Activated CD8-positive, alpha-beta memory T cell treated with anti-CD3 and anti-CD28 coated beads, Interleukin-2, amount 10 ng/mL, durations not matched to agents 7 days and 5 days (primary cell): ENCODE measurements at regions not wholly inside any gene's neighbourhood (a gene's known extent, or its start where the extent isn't known, plus 50 kb on each side); places are given as distances from the start of the nearest gene placed in this dataset.
"Not testable (repeated sequence)": the region's sequence is repeated elsewhere in the genome, so short reads cannot be mapped to it uniquely, and the experiment has no call there.

Source experiments
- ATAC-seq: fragments of 150-1000 bp; cut with Tn5 transposase; one replicate; pipeline ENCODE4 v1.10.0; 2021; ENCODE audit warnings: moderate library complexity
- CTCF ChIA-PET: fragments of 350-600 bp; sonication (Branson Sonifier 250); formaldehyde crosslinking; loops from one replicate; lab custom pipeline; 2021; ENCODE audit warnings: antibody characterized with exemption; lab: Charles Lee
- DNase-seq: peaks from one replicate; pipeline ENCODE4 v3.0.0-alpha.2; 2020
- H3K27ac Mint-ChIP-seq: one replicate; pipeline ENCODE4 v1.8.0; 2021; ENCODE audit warnings: mild to moderate bottlenecking, mixed read lengths
- H3K27me3 Mint-ChIP-seq: one replicate; pipeline ENCODE4 v1.8.0; 2021; ENCODE audit warnings: mixed read lengths
- H3K36me3 Mint-ChIP-seq: one replicate; pipeline ENCODE4 v1.8.0; 2021; ENCODE audit warnings: mild to moderate bottlenecking, mixed read lengths
- H3K4me1 Mint-ChIP-seq: one replicate; pipeline ENCODE4 v1.8.0; 2021; ENCODE audit warnings: mixed read lengths
- H3K4me3 Mint-ChIP-seq: one replicate; pipeline ENCODE4 v1.8.0; 2021; ENCODE audit warnings: mild to moderate bottlenecking, moderate library complexity, mixed read lengths
- H3K9me3 Mint-ChIP-seq: one replicate; pipeline ENCODE4 v1.8.0; 2022; ENCODE audit warnings: low read depth, mixed read lengths

DNA sequence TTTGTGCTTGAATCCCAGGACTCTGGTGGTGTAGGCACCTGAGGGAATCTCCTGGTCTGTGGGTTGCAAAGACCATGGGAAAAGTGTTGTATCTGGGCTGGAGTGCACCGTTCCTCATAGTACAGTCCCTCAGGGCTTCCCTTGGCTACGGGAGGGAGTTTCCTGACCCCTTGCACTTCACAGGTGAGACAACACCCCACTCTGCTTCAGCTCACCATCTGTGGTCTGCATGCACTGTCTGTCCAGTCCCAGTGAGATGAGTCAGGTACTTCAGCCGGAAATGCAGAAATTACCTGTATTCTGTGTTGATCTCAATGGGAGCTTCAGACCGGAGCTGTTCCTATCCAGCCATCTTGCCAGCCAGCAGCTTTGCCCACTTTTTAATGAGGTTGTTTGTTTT lies 353.0 kb upstream of the IRS4 start:
- peaks cover 2% of the 10 kb centered on the region for H3K9me3 Mint-ChIP-seq
- H3K27ac Mint-ChIP-seq, result no peak overlapping the region
- no peak overlapping the region for H3K4me3 Mint-ChIP-seq
- DNase-seq (no peak), ATAC-seq (no peak)
- CTCF ChIA-PET, result no interaction called here
- no peaks in the 10 kb centered on the region for H3K27me3 Mint-ChIP-seq
- no peaks in the 10 kb centered on the region for H3K4me1 Mint-ChIP-seq
- H3K36me3 Mint-ChIP-seq, result no peaks in the 10 kb centered on the region

DNA sequence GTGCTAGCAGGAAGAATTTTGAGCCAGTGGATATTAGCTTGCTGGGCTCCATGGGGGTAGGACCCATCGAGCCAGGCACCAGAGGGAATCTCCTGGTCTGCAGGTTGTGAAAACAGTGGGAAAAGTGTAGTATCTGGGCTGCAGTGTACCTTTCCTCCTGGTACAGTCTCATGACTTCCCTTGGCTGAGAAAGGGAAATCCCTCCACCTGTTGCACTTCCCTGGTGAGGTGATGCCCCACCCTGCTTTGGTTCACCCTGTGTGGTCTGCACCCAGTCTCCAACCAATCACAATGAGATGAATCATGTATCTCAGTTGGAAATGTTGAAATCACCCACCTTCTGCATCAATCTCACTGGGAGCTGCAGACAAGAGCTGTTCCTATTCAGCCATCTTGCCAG lies 341.4 kb upstream of the IRS4 start:
- Mint-ChIP-seq H3K4me1 (no peaks in the 10 kb centered on the region), H3K9me3 (no peaks in the 10 kb centered on the region), H3K4me3 (no peak overlapping the region), H3K36me3 (no peaks in the 10 kb centered on the region), H3K27ac (no peak overlapping the region), H3K27me3 (no peaks in the 10 kb centered on the region)
- no peak for DNase-seq
- ATAC-seq, result no peak
- CTCF ChIA-PET, result no interaction called here

DNA sequence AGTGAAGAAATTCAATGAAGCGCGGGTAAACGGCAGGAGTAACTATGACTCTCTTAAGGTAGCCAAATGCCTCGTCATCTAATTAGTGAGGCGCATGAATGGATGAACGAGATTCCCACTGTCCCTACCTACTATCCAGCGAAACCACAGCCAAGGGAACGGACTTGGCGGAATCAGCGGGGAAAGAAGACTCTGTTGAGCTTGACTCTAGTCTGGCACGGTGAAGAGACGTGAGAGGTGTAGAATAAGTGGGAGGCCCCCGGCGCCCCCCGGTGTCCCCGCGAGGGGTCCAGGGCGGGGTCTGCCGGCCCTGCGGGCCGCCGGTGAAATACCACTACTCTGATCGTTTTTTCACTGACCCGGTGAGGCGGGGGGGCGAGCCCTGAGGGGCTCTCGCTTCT lies 317.8 kb upstream of the IRS4 start:
- not testable (repeated sequence) for H3K27me3 Mint-ChIP-seq, ATAC-seq

DNA sequence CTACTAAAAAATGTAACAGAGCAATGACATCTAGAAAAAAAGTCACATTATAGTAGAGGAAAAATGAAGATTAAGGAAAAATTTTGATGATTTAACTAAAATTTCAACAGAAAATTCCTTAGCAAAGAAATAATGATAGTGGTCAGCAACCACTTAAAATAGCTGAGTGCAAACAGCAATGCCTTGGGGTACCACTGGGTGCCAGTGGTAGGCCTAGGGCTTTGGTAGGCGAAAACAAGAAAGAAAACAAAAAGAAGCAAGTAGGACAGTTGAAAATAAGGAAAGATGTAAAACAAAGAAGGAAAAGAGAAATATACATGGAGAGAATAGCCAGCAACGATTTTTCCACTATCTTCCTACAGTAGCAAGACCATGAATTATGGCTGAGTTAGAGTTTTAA lies 313.5 kb upstream of the IRS4 start:
- no peak overlapping the region for H3K4me3 Mint-ChIP-seq
- no peak for DNase-seq
- H3K4me1 Mint-ChIP-seq, result no peaks in the 10 kb centered on the region
- H3K27ac Mint-ChIP-seq, result no peak overlapping the region
- H3K27me3 Mint-ChIP-seq, result no peaks in the 10 kb centered on the region
- no peak for ATAC-seq
- H3K9me3 Mint-ChIP-seq, result peaks cover 2% of the 10 kb centered on the region
- CTCF ChIA-PET, result no interaction called here
- no peaks in the 10 kb centered on the region for H3K36me3 Mint-ChIP-seq

More for the DNA sequence above, 317.8 kb upstream of the IRS4 start:
- H3K4me3 Mint-ChIP-seq, CTCF ChIA-PET, H3K27ac Mint-ChIP-seq, H3K9me3 Mint-ChIP-seq, H3K36me3 Mint-ChIP-seq, H3K4me1 Mint-ChIP-seq: not testable (repeated sequence)
- DNase-seq, result peak; percentile 43

DNA sequence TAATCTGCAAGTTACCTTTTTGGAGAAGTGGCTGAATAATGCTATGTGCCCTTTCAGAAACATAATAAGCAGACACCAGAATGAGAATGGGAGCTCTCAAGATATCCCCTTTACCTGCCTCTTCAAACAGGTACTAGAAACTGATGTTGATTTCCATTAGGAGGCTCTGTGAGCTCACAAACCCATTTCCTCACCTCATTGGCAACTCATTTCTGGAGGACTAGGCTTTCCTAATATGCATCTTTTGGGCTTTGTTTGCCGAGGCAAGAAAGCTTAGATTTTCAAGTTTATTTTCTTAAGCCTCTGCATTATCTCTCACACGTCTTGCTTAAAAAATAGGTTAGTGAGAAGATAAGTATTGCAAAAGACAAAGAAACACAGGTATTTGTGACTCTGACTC lies 313.1 kb upstream of the IRS4 start:
- no peaks in the 10 kb centered on the region for H3K27me3 Mint-ChIP-seq
- H3K36me3 Mint-ChIP-seq, result no peaks in the 10 kb centered on the region
- ATAC-seq, result no peak

DNA sequence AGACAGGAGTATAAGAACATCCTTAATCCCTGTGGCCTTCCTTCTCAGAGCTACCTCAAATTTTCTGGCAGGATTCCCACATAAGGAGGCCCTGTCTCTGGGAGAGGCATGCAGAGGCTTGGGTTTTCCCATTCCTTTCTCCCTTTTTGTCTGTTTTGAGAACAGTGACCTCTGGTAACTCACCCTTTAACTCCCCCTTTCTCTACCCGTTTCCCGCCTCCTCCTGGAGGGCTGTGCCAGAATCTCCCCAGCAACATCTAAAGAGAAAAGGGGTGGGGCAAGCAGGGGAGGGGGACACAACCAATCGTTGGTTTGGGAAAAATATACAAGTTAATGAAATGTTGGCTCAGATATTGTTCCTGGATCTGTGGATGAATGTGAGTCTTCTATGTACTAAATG lies 303.7 kb upstream of the IRS4 start:
- Mint-ChIP-seq H3K36me3 (no peaks in the 10 kb centered on the region), H3K4me1 (no peaks in the 10 kb centered on the region), H3K4me3 (no peak overlapping the region), H3K9me3 (no peaks in the 10 kb centered on the region), H3K27ac (no peak overlapping the region), H3K27me3 (no peaks in the 10 kb centered on the region)
- ATAC-seq (no peak), DNase-seq (no peak)
- CTCF ChIA-PET, result no interaction called here

More for the DNA sequence above, 313.1 kb upstream of the IRS4 start:
- Mint-ChIP-seq H3K9me3 (peaks cover 2% of the 10 kb centered on the region), H3K4me1 (no peaks in the 10 kb centered on the region), H3K4me3 (no peak overlapping the region), H3K27ac (no peak overlapping the region)
- no peak for DNase-seq
- CTCF ChIA-PET, result no interaction called here

DNA sequence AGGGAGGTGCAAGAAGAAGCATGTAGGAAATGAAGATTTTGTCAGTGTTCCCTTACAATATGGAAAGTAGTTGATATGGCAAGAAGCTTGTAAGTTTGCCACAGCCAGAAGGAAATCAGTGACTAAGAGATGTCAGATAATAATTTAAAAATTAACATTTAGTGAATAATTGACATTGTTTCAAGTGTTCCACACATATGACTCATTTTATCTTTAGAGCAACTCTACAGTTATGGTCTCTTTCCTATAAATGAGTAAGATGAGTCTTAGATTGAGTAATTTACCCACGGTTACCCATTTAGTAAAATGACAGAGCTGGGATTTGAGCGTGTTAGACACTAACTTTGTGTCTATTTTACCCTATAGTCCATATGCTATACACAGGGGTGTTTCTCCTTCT lies 300.3 kb upstream of the IRS4 start:
- no peak overlapping the region for H3K27ac Mint-ChIP-seq
- H3K27me3 Mint-ChIP-seq, result no peaks in the 10 kb centered on the region

DNA sequence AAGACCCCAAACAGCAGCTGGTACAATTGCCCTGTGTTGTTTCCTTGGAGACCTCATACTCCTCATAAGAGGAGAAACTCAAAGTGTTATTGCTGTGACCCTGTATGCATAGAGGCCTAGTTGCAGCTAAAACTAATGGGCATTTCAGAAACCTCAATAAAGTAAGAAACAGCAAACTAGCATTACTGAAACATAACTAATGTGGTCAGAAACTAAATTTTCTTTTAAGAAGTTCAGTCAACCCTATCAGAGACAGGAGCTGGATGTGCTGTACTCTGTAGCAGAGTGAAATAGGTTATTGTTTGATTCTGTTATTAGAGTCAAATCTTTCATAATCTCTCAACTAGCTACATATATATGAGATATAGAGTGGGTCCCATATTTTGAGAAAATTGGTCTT lies 257.5 kb upstream of the IRS4 start:
- Mint-ChIP-seq H3K9me3 (no peaks in the 10 kb centered on the region), H3K36me3 (no peaks in the 10 kb centered on the region), H3K4me1 (no peaks in the 10 kb centered on the region), H3K4me3 (no peak overlapping the region), H3K27ac (no peak overlapping the region), H3K27me3 (no peaks in the 10 kb centered on the region)
- DNase-seq (no peak), ATAC-seq (no peak)
- CTCF ChIA-PET, result no interaction called here

More for the DNA sequence above, 300.3 kb upstream of the IRS4 start:
- ATAC-seq (no peak), DNase-seq (no peak)
- Mint-ChIP-seq H3K4me1 (no peaks in the 10 kb centered on the region), H3K4me3 (no peak overlapping the region), H3K36me3 (no peaks in the 10 kb centered on the region), H3K9me3 (no peaks in the 10 kb centered on the region)
- CTCF ChIA-PET, result no interaction called here

DNA sequence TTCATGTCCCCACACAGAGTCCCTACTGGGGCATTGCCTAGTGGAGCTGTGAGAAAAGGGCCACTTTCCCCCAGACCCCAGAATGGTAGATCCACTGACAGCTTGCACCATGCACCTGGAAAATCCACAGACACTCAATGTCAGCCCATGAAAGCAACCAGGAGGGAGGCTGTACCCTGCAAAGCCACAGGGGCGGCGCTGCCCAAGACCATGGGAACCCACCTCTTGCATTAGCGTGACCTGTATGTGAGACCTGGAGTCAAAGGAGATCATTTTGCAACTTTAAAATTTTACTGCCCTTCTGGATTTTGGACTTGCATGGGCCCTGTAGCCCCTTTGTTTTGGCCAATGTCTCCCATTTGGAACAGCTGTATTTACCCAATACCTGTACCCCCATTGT lies 236.5 kb upstream of the IRS4 start:
- H3K27me3 Mint-ChIP-seq, DNase-seq, H3K27ac Mint-ChIP-seq, H3K9me3 Mint-ChIP-seq, H3K36me3 Mint-ChIP-seq, H3K4me1 Mint-ChIP-seq, ATAC-seq, H3K4me3 Mint-ChIP-seq, CTCF ChIA-PET: not testable (repeated sequence)

DNA sequence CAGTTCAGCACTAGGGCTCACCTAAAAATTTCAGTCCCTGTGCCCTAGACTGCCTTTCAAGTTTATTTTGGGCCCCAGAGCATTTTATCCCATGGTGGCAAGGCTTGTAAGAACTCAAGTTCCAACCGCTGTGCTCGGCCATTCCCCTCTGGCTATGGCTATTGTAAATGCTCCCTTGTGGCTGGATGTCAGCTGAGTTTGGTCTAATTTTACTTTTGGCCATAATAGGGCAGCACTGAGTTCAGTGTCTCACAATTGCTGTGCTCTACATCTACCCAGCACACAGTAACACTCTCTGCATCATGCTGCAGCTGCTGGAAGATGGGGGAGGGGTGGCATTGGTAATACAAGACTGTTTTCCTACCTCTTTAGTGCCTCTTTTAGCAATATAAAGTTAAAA lies 210.8 kb upstream of the IRS4 start:
- H3K27ac Mint-ChIP-seq, result no peak overlapping the region
- no peaks in the 10 kb centered on the region for H3K27me3 Mint-ChIP-seq
- no peaks in the 10 kb centered on the region for H3K4me1 Mint-ChIP-seq
- no peak overlapping the region for H3K4me3 Mint-ChIP-seq
- H3K36me3 Mint-ChIP-seq, result no peaks in the 10 kb centered on the region
- CTCF ChIA-PET, result interaction anchor here (0.6 kb wide), 1 partner anchor 570 kb away, joined by 3 read pairs; no protein-coding TSS in a partner anchor
- peaks cover 4% of the 10 kb centered on the region for H3K9me3 Mint-ChIP-seq
- ATAC-seq (no peak), DNase-seq (no peak)

DNA sequence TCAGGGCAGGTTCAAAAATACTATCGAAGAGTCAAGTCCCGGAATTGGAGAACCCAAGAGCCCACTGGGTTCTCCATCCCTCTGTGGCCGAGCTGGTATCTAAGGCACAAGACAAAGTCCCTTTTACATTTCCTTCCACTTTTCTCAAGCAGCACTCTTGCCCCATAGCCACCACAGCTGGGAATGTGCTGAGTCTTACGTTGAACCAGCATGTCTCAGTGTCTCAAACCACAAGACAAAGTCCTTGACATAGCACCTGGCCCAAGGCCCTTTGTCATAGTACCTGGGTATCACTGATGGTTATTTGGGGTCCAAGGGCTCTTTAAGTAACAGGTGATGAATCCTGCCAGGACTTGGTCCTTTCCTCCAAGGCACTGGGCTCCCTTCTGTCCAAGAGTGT lies 210.2 kb upstream of the IRS4 start:
- H3K9me3 Mint-ChIP-seq, result peaks cover 4% of the 10 kb centered on the region
- ATAC-seq, result no peak
- no peaks in the 10 kb centered on the region for H3K4me1 Mint-ChIP-seq
- DNase-seq, result no peak
- no peak overlapping the region for H3K4me3 Mint-ChIP-seq
- H3K36me3 Mint-ChIP-seq, result no peaks in the 10 kb centered on the region
- CTCF ChIA-PET, result interaction anchor here (0.6 kb wide), 1 partner anchor 571 kb away, joined by 3 read pairs; no protein-coding TSS in a partner anchor
- H3K27ac Mint-ChIP-seq, result no peak overlapping the region
- no peaks in the 10 kb centered on the region for H3K27me3 Mint-ChIP-seq

DNA sequence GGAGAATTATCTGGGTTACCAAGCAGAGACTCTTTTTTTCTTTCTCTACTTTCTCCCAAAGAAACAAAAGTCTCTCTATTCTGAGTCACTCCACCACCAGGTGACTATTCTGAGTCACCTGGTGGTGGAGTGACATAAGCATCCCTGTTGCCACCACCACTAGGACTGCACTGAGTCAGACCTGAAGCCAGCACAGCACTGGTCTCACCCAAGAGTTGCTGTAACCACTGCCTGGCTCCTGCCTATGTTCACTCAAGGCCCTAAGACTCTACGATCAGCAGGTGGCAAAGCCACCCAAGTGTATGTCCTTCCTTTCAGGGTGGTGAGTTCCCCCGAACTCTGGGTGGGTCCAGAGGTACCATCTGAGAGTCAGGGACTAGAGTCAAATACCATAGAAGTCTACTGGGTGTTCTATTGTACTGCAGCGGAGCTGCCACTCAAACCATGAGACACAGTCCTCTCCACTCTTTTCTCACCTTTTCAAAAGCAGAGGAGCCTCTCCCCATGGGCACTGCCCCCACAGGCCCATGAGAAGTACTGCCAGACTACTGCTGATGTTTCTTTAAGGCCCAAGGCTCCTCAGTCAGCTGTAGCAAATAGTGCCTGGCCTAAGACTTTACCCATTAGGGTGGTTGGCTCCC lies 209.6 kb upstream of the IRS4 start:
- DNase-seq (no peak), ATAC-seq (no peak)
- Mint-ChIP-seq H3K9me3 (peaks cover 4% of the 10 kb centered on the region), H3K4me1 (no peaks in the 10 kb centered on the region), H3K36me3 (no peaks in the 10 kb centered on the region), H3K27me3 (no peaks in the 10 kb centered on the region), H3K27ac (no peak overlapping the region), H3K4me3 (no peak overlapping the region)
- CTCF ChIA-PET, result no interaction called here

DNA sequence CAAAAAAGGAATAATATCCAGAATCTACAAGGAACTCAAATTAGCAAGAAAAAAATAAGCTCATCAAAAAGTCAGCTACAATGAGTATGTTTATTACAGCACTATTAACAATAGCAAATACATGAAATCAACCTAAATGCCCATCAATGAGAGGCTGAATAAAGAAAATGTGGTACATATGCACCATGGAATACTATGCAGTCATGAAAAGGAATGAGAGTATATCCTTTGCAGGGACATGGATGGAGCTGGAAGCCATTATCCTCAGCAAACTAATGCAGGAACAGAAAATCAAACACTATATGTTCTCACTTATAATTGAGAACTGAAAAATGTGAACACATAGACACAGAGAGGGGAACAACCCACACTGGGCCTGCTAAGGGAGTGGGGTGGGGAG lies 178.4 kb upstream of the IRS4 start:
- no peaks in the 10 kb centered on the region for H3K9me3 Mint-ChIP-seq
- no peak overlapping the region for H3K4me3 Mint-ChIP-seq
- no peaks in the 10 kb centered on the region for H3K36me3 Mint-ChIP-seq
- H3K27ac Mint-ChIP-seq, result no peak overlapping the region
- DNase-seq (no peak), ATAC-seq (no peak)
- CTCF ChIA-PET, result no interaction called here
- H3K27me3 Mint-ChIP-seq, result no peaks in the 10 kb centered on the region
- H3K4me1 Mint-ChIP-seq, result no peaks in the 10 kb centered on the region

DNA sequence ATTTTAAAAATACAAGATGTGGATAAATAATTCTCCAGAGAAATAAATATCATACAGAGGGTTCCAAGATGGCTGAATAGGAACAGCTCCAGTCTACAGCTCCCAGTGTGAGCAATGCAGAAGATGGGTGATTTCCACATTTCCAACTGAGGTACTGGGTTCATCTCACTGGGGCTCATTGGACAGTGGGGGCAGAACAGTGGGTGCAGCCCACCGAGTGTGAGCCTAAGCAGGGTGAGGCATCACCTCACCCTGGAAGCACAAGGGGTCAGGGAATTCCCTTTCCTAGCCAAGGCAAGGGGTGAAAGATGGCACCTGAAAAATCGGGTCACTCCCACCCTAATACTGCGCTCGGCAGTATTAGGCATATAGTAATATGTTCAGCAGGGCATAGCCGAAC lies 167.5 kb upstream of the IRS4 start:
- H3K36me3 Mint-ChIP-seq, H3K4me3 Mint-ChIP-seq, H3K9me3 Mint-ChIP-seq, H3K27ac Mint-ChIP-seq, H3K4me1 Mint-ChIP-seq, H3K27me3 Mint-ChIP-seq, CTCF ChIA-PET, DNase-seq, ATAC-seq: not testable (repeated sequence)

DNA sequence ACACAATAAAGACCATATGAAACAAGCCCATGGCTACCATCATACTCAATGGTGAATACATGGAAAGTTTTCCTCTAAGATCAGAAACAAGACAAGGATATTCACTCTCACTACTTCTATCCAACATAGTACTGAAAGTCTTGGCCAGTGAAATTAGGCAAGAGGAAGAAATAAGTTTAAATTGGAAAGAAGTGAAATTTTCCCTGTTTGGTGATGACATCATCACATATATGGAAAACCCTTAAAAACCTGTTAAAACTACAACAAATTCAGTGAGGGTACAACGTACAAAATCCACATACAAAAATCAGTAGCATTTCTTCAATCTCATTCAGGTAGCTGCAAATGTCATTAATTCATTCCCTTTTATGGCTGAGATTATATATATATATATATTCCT lies 164.0 kb upstream of the IRS4 start:
- H3K4me3 Mint-ChIP-seq, result no peak overlapping the region
- H3K27me3 Mint-ChIP-seq, result no peaks in the 10 kb centered on the region
- no peaks in the 10 kb centered on the region for H3K36me3 Mint-ChIP-seq
- no peaks in the 10 kb centered on the region for H3K9me3 Mint-ChIP-seq
- CTCF ChIA-PET, result no interaction called here
- no peak for ATAC-seq
- DNase-seq, result no peak
- H3K27ac Mint-ChIP-seq, result no peak overlapping the region
- no peaks in the 10 kb centered on the region for H3K4me1 Mint-ChIP-seq
